ENCODE measurements at regions not wholly inside any gene's neighbourhood (a gene's known extent, or its start where the extent isn't known, plus 50 kb on each side); places are given as distances from the start of the nearest gene placed in this dataset.

DNA sequence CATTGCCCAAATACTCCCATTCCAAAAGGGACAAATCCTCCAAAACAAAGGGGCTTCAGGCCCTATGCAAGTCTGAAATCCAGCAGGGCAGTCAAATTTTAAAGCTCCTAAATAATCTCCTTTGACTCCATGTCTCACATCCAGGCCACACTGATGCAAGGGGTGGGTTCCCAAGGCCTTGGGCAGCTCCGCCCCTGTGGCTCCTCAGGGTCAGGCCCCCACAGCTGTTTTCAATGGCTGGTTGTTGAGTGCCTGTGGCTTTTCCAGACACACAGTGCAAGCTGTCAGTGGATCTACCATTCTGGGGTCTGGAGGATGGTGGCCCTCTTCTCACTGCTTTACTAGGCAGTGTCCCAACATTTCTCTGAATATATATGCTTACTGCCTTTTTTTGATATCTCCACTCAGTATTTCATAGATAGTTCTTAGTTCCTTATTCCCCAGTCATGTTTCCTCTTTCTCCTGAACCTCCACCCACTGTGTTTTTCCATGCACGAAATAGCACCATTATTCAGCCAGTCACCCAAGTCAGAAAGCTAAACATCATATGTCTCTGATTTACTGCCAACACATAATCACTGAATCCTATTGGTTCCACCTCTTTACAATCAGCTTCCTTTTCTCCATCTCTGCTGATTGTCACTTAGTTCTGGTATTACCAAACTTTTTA, 172.6 kb upstream of the CACNA2D1 start:
- Mint-ChIP-seq H3K4me1 (ENCODE audit: low read depth, unreplicated experiment) (no peaks in the 10 kb centered on the region), H3K27ac (ENCODE audit: unreplicated experiment) (no peak overlapping the region), H3K27me3 (ENCODE audit: insufficient read depth, unreplicated experiment) (peaks cover 2% of the 10 kb centered on the region), H3K9me3 (ENCODE audit: unreplicated experiment) (no peaks in the 10 kb centered on the region), H3K4me3 (ENCODE audit: unreplicated experiment) (no peak overlapping the region), H3K36me3 (ENCODE audit: insufficient read depth, unreplicated experiment) (no peaks in the 10 kb centered on the region)
- H3K36me3 ChIP-seq (ENCODE audit: control insufficient read depth, insufficient read depth, low read length), result no peaks in the 10 kb centered on the region
- DNase-seq, result no peak
- intact Hi-C loops (cut with micrococcal nuclease; ENCODE audit: unreplicated experiment), result no loop called here
- no TSS peak for BruUV-seq (replicated peaks)
- no peak overlapping the region for H3K4me3 ChIP-seq (ENCODE audit: low read depth, low read length)
- H3K9me3 ChIP-seq, result no peaks in the 10 kb centered on the region
- no peaks in the 10 kb centered on the region for H3K4me1 ChIP-seq
- H3K27me3 ChIP-seq (replicated peaks; ENCODE audit: control insufficient read depth, insufficient read depth, low read length), result no peaks in the 10 kb centered on the region
- CTCF ChIA-PET, result no interaction called here
- POLR2A ChIA-PET, result no interaction called here
- TF ChIP-seq, protein P1, sequence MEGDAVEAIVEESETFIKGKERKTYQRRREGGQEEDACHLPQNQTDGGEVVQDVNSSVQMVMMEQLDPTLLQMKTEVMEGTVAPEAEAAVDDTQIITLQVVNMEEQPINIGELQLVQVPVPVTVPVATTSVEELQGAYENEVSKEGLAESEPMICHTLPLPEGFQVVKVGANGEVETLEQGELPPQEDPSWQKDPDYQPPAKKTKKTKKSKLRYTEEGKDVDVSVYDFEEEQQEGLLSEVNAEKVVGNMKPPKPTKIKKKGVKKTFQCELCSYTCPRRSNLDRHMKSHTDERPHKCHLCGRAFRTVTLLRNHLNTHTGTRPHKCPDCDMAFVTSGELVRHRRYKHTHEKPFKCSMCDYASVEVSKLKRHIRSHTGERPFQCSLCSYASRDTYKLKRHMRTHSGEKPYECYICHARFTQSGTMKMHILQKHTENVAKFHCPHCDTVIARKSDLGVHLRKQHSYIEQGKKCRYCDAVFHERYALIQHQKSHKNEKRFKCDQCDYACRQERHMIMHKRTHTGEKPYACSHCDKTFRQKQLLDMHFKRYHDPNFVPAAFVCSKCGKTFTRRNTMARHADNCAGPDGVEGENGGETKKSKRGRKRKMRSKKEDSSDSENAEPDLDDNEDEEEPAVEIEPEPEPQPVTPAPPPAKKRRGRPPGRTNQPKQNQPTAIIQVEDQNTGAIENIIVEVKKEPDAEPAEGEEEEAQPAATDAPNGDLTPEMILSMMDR (IDR thresholded peaks at IDR 0.05; ENCODE audit: insufficient read depth in 1 of 2, low read depth in 1 of 2, low read length in 1 of 2, severe bottlenecking in 1 of 2, unreplicated experiment in 1 of 2), result no peak

DNA sequence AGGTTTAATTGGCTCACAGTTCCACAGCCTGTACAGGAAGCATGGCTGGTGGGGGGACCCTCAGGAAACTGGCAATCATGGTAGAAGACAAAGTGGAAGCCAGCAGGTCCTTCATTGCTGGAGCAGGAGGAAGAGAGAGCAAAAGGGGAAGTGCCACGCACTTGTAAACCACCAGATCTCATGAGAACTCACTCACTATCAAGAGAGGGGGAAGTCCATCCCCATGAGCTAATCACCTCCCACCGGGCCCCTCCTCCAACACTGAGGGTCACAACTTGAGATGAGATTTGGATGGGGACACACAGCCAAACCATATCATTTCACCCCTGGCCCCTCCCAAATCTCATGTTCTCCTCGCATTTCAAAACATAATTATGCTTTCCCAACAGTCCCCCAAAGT, 171.9 kb upstream of the CACNA2D1 start:
- CTCF ChIA-PET, result no interaction called here
- Mint-ChIP-seq H3K36me3 (ENCODE audit: insufficient read depth, unreplicated experiment) (no peaks in the 10 kb centered on the region), H3K9me3 (ENCODE audit: unreplicated experiment) (no peaks in the 10 kb centered on the region), H3K27me3 (ENCODE audit: insufficient read depth, unreplicated experiment) (peaks cover 2% of the 10 kb centered on the region), H3K4me1 (ENCODE audit: low read depth, unreplicated experiment) (no peaks in the 10 kb centered on the region), H3K4me3 (ENCODE audit: unreplicated experiment) (no peak overlapping the region), H3K27ac (ENCODE audit: unreplicated experiment) (no peak overlapping the region)
- Histone ChIP-seq H3K4me1 (no peaks in the 10 kb centered on the region), H3K9me3 (no peaks in the 10 kb centered on the region), H3K27me3 (replicated peaks; ENCODE audit: control insufficient read depth, insufficient read depth, low read length) (no peaks in the 10 kb centered on the region), H3K36me3 (ENCODE audit: control insufficient read depth, insufficient read depth, low read length) (no peaks in the 10 kb centered on the region), H3K4me3 (ENCODE audit: low read depth, low read length) (no peak overlapping the region)
- POLR2A ChIA-PET, result no interaction called here
- intact Hi-C loops (cut with micrococcal nuclease; ENCODE audit: unreplicated experiment), result no loop called here
- no TSS peak for BruUV-seq (replicated peaks)
- DNase-seq, result no peak
- TF ChIP-seq, protein P1 (IDR thresholded peaks at IDR 0.05; ENCODE audit: insufficient read depth in 1 of 2, low read depth in 1 of 2, low read length in 1 of 2, severe bottlenecking in 1 of 2, unreplicated experiment in 1 of 2), result no peak

DNA sequence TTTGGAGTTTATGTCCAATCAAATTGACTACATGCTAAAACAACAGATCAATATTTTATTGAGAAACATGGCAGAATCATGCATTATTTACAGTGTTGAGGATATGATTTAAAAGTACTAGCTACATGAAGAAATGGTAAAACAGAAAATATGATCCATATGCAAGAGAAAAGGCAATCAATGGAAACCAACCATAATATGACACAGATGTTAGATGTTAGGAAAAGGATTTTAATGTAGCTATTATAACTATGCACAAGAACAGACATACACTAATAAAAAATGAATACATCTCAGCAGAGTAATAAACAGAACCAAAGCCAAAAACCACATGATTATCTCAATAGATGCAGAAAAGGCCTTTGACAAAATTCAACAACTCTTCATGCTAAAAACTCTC, 166.2 kb upstream of the CACNA2D1 start:
- no peak overlapping the region for H3K27ac Mint-ChIP-seq (ENCODE audit: unreplicated experiment)
- H3K4me1 ChIP-seq, result no peaks in the 10 kb centered on the region
- TF ChIP-seq, protein P1 (IDR thresholded peaks at IDR 0.05; ENCODE audit: insufficient read depth in 1 of 2, low read depth in 1 of 2, low read length in 1 of 2, severe bottlenecking in 1 of 2, unreplicated experiment in 1 of 2), result no peak
- H3K36me3 ChIP-seq (ENCODE audit: control insufficient read depth, insufficient read depth, low read length), result no peaks in the 10 kb centered on the region
- ChIA-PET CTCF (no interaction called here), POLR2A (no interaction called here)
- no peaks in the 10 kb centered on the region for H3K27me3 Mint-ChIP-seq (ENCODE audit: insufficient read depth, unreplicated experiment)
- H3K4me3 Mint-ChIP-seq (ENCODE audit: unreplicated experiment), result no peak overlapping the region
- no peaks in the 10 kb centered on the region for H3K27me3 ChIP-seq (replicated peaks; ENCODE audit: control insufficient read depth, insufficient read depth, low read length)
- H3K4me3 ChIP-seq (ENCODE audit: low read depth, low read length), result no peak overlapping the region
- no peaks in the 10 kb centered on the region for H3K4me1 Mint-ChIP-seq (ENCODE audit: low read depth, unreplicated experiment)
- intact Hi-C loops (cut with micrococcal nuclease; ENCODE audit: unreplicated experiment), result no loop called here
- H3K9me3 ChIP-seq, result no peaks in the 10 kb centered on the region
- BruUV-seq (replicated peaks), result no TSS peak
- DNase-seq, result no peak
- H3K36me3 Mint-ChIP-seq (ENCODE audit: insufficient read depth, unreplicated experiment), result no peaks in the 10 kb centered on the region
- no peaks in the 10 kb centered on the region for H3K9me3 Mint-ChIP-seq (ENCODE audit: unreplicated experiment)

Measured in Caco-2 (cell line).